Calu3 (cell line): ENCODE measurements at regions not wholly inside any gene's neighbourhood (a gene's known extent, or its start where the extent isn't known, plus 50 kb on each side); places are given as distances from the start of the nearest gene placed in this dataset.

Experiments used
- BruUV-seq: library from RNA; stranded (reverse); fragments of 400-500 nt; replicated peaks from 2 replicates; lab custom pipeline; 2021; lab: Mats Ljungman, UMichigan
- CTCF ChIA-PET: fragments of 300-600 bp; sonication (Branson Sonifier 250); formaldehyde crosslinking; loops from one replicate; lab custom pipeline; 2022; ENCODE audit warnings: antibody characterized with exemption; lab: Charles Lee
- DNase-seq: peaks from one replicate; pipeline ENCODE4 v3.0.0; 2022
- H3K27ac Mint-ChIP-seq: one replicate; pipeline ENCODE4 v1.8.0; 2022; ENCODE audit warnings: mixed read lengths; ENCODE audit not compliant: unreplicated experiment
- H3K27me3 Mint-ChIP-seq: one replicate; pipeline ENCODE4 v1.8.0; 2022; ENCODE audit warnings: mixed read lengths; ENCODE audit not compliant: unreplicated experiment
- H3K36me3 Mint-ChIP-seq: one replicate; pipeline ENCODE4 v1.8.0; 2022; ENCODE audit warnings: mild to moderate bottlenecking, moderate library complexity, mixed read lengths; ENCODE audit not compliant: insufficient read depth, unreplicated experiment
- H3K4me1 Mint-ChIP-seq: one replicate; pipeline ENCODE4 v1.8.0; 2022; ENCODE audit warnings: mild to moderate bottlenecking, low read depth, mixed read lengths; ENCODE audit not compliant: unreplicated experiment
- H3K4me3 Mint-ChIP-seq: one replicate; pipeline ENCODE4 v1.8.0; 2022; ENCODE audit warnings: mild to moderate bottlenecking, low read depth, moderate library complexity, mixed read lengths; ENCODE audit not compliant: unreplicated experiment
- H3K9me3 Mint-ChIP-seq: one replicate; pipeline ENCODE4 v1.8.0; 2022; ENCODE audit warnings: low read depth, mixed read lengths; ENCODE audit not compliant: unreplicated experiment
- CTCF ChIP-seq: fragments of 200-600 bp; IDR thresholded peaks from one replicate; pipeline ENCODE4 v1.8.0; 2022; ENCODE audit warnings: antibody characterized with exemption; ENCODE audit not compliant: unreplicated experiment
- intact Hi-C: fragments of 100-400 bp; cut with micrococcal nuclease; formaldehyde crosslinking; loops from one replicate; pipeline ENCODE4 v1.10.0; 2022; ENCODE audit not compliant: unreplicated experiment

- CTCF ChIA-PET, result no interaction called here
- Mint-ChIP-seq H3K36me3 (no peaks in the 10 kb centered on the region), H3K4me1 (no peaks in the 10 kb centered on the region), H3K4me3 (no peak overlapping the region), H3K27me3 (no peaks in the 10 kb centered on the region), H3K27ac (no peak overlapping the region), H3K9me3 (peaks cover 2% of the 10 kb centered on the region)
- no peak for DNase-seq
- intact Hi-C loops, result no loop called here
- no peak for TF ChIP-seq CTCF
- no TSS peak for BruUV-seq
Observed at GRCh38 chr5:25764733-25765132, 1120.0 kb upstream of the CDH10 start.

GRCh38 chr5:25763781-25764180 is 1119.0 kb upstream of the CDH10 start:
- no peak overlapping the region for H3K27ac Mint-ChIP-seq
- peaks cover 4% of the 10 kb centered on the region for H3K9me3 Mint-ChIP-seq
- BruUV-seq, result no TSS peak
- CTCF ChIA-PET, result no interaction called here
- intact Hi-C loops, result no loop called here
- no peak overlapping the region for H3K4me3 Mint-ChIP-seq
- no peak for TF ChIP-seq CTCF
- no peaks in the 10 kb centered on the region for H3K36me3 Mint-ChIP-seq
- DNase-seq, result no peak
- no peaks in the 10 kb centered on the region for H3K4me1 Mint-ChIP-seq
- no peaks in the 10 kb centered on the region for H3K27me3 Mint-ChIP-seq

- Mint-ChIP-seq H3K36me3 (no peaks in the 10 kb centered on the region), H3K4me1 (no peaks in the 10 kb centered on the region), H3K9me3 (peaks cover 15% of the 10 kb centered on the region), H3K4me3 (no peak overlapping the region), H3K27ac (no peak overlapping the region), H3K27me3 (no peaks in the 10 kb centered on the region)
- CTCF ChIA-PET, result no interaction called here
- BruUV-seq, result no TSS peak
- intact Hi-C loops, result no loop called here
- TF ChIP-seq CTCF, result no peak
- no peak for DNase-seq
Observed at GRCh38 chr5:25754895-25755294, 1110.1 kb upstream of the CDH10 start.

GRCh38 chr5:25744908-25745307 is 1100.1 kb upstream of the CDH10 start:
- no peak overlapping the region for H3K27ac Mint-ChIP-seq
- DNase-seq, result no peak
- CTCF ChIA-PET, result no interaction called here

More at GRCh38 chr5:25744908-25745307, 1100.1 kb upstream of the CDH10 start:
- Mint-ChIP-seq H3K27me3 (no peaks in the 10 kb centered on the region), H3K36me3 (no peaks in the 10 kb centered on the region), H3K4me1 (no peaks in the 10 kb centered on the region), H3K4me3 (no peak overlapping the region), H3K9me3 (peaks cover 6% of the 10 kb centered on the region)
- TF ChIP-seq CTCF, result no peak
- intact Hi-C loops, result no loop called here
- no TSS peak for BruUV-seq
